ENCODE measurements at regions not wholly inside any gene's neighbourhood (a gene's known extent, or its start where the extent isn't known, plus 50 kb on each side); places are given as distances from the start of the nearest gene placed in this dataset.

DNA sequence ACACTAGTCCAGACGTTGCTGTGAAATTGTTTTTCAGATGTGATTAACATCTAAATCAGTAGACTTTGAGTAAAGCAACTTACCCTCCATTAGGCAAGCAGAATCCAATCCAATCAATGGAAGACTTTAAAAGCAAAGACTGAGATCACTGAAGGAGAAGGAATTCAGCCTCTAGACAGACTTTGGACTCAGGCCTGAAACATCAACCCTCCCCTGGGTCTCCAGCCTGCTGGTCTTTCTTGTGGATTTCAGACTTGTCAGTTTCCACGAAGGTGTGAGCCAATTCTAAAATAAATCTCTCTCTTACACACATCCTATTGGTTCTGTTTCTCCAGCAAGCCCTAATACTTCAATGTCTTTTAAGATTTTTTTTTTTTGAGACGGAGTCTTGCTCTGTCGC lies 50.0 kb upstream of the EDAR start:
- H3K4me1 ChIP-seq, result no peaks in the 10 kb centered on the region
- ATAC-seq (ENCODE audit: low FRiP score in 2 of 2), result no peak
- no peaks in the 10 kb centered on the region for H3K36me3 ChIP-seq
- H3K27me3 ChIP-seq, result no peaks in the 10 kb centered on the region
- no peak overlapping the region for H3K27ac ChIP-seq
- H3K9me3 ChIP-seq, result no peaks in the 10 kb centered on the region
- no peak overlapping the region for H3K4me3 ChIP-seq
- TF ChIP-seq, protein P1, sequence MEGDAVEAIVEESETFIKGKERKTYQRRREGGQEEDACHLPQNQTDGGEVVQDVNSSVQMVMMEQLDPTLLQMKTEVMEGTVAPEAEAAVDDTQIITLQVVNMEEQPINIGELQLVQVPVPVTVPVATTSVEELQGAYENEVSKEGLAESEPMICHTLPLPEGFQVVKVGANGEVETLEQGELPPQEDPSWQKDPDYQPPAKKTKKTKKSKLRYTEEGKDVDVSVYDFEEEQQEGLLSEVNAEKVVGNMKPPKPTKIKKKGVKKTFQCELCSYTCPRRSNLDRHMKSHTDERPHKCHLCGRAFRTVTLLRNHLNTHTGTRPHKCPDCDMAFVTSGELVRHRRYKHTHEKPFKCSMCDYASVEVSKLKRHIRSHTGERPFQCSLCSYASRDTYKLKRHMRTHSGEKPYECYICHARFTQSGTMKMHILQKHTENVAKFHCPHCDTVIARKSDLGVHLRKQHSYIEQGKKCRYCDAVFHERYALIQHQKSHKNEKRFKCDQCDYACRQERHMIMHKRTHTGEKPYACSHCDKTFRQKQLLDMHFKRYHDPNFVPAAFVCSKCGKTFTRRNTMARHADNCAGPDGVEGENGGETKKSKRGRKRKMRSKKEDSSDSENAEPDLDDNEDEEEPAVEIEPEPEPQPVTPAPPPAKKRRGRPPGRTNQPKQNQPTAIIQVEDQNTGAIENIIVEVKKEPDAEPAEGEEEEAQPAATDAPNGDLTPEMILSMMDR (IDR thresholded peaks at IDR 0.05), result no peak
- TF ChIP-seq POLR2AphosphoS5 (IDR thresholded peaks at IDR 0.05), result no peak
- no peak for TF ChIP-seq POLR2A (IDR thresholded peaks at IDR 0.05)
- TF ChIP-seq EP300 (IDR thresholded peaks at IDR 0.05), result no peak
- 73 to 92% methylated on average over 4 of the region's 4 CpGs for WGBS, 2 donors
- no peak for DNase-seq

Measured in upper lobe of left lung (tissue), 6 donors.